GM12892 (cell line): ENCODE measurements at regions not wholly inside any gene's neighbourhood (a gene's known extent, or its start where the extent isn't known, plus 50 kb on each side); places are given as distances from the start of the nearest gene placed in this dataset.

ENCODE experiments used
- POLR2A ChIP-seq: IDR thresholded peaks from 2 replicates; pipeline ENCODE4 v1.6.1; 2011; ENCODE audit warnings: low read depth, low read length, control low read depth
- POLR2AphosphoS5 ChIP-seq: IDR thresholded peaks from 2 replicates; pipeline ENCODE4 v1.6.1; 2011; ENCODE audit warnings: low read depth, low read length, control low read depth
- TAF1 ChIP-seq: IDR thresholded peaks from 2 replicates; pipeline ENCODE4 v1.6.1; 2011; ENCODE audit warnings: low read depth, mild to moderate bottlenecking, control low read depth, low read length, borderline replicate concordance

DNA sequence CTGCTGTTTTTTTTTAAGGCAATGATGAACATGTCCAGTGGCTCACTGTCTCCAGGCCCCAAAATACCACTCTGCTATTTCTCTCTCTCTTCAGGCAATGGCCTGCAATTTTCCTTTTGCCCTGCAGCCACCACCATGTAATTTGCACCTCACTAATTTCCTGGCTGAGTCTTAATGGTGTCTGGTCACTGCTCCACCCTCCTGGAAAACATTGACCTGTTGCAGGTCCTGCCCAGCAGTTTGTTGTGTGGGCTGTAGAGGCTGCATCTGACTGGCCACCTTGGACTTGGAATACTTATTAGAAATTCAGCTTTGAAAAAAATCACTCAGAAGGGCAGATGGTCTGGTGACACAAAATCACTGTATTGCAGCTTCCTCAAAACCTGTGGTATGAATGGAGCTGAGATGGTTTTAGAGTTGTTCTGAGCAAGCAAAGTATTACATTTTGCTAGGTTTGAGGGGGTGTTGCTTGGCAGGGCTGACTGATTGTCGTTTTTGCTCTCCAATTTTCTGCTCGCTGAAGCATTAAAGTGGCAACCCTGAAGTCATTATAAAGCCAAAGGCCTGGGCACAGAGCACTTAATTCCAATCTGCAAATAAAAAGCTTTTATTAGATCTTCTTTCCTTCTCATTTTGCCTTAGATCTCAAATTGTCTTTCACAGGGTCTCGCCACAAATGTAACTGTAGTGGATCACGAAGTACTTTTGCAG, 134.8 kb downstream of the TMEM174 start:
- no peak for TF ChIP-seq POLR2A
- no peak for TF ChIP-seq POLR2AphosphoS5
- TF ChIP-seq TAF1, result no peak
